HEK293T (cell line): ENCODE measurements at regions not wholly inside any gene's neighbourhood (a gene's known extent, or its start where the extent isn't known, plus 50 kb on each side); places are given as distances from the start of the nearest gene placed in this dataset.

Source experiments
- CTBP1 ChIP-seq: fragments of 450-650 bp; IDR thresholded peaks from 2 replicates; pipeline ENCODE4 v1.6.1; 2016; ENCODE audit warnings: borderline replicate concordance
- ELF4 ChIP-seq: fragments of 450-650 bp; IDR thresholded peaks from 2 replicates; pipeline ENCODE4 v1.6.1; 2017; ENCODE audit warnings: antibody characterized with exemption
- FOXA1 ChIP-seq: fragments of 450-650 bp; IDR thresholded peaks from 2 replicates; pipeline ENCODE4 v1.6.1; 2016; ENCODE audit warnings: mild to moderate bottlenecking
- FOXM1 ChIP-seq: fragments of 450-650 bp; IDR thresholded peaks from 2 replicates; pipeline ENCODE4 v1.6.1; 2017; ENCODE audit warnings: mild to moderate bottlenecking, borderline replicate concordance
- HDGF ChIP-seq: fragments of 450-650 bp; IDR thresholded peaks from 2 replicates; pipeline ENCODE4 v1.6.1; 2017; ENCODE audit warnings: antibody characterized with exemption, borderline replicate concordance
- LEF1 ChIP-seq: fragments of 450-650 bp; IDR thresholded peaks from 2 replicates; pipeline ENCODE4 v1.6.1; 2017; ENCODE audit warnings: mild to moderate bottlenecking, borderline replicate concordance
- NFRKB ChIP-seq: fragments of 450-650 bp; IDR thresholded peaks from 2 replicates; pipeline ENCODE4 v1.6.1; 2016; ENCODE audit warnings: mild to moderate bottlenecking, moderate library complexity
- SP1 ChIP-seq: fragments of 450-650 bp; IDR thresholded peaks from 2 replicates; pipeline ENCODE4 v1.6.1; 2017
- SUZ12 ChIP-seq: fragments of 450-650 bp; IDR thresholded peaks from 2 replicates; pipeline ENCODE4 v1.6.1; 2016; ENCODE audit warnings: mild to moderate bottlenecking
- TARDBP ChIP-seq: fragments of 450-650 bp; IDR thresholded peaks from 2 replicates; pipeline ENCODE4 v1.6.1; 2016
- ZNF384 ChIP-seq: fragments of 450-650 bp; IDR thresholded peaks from 2 replicates; pipeline ENCODE4 v1.6.1; 2016

GRCh38 chr12:16681196-16681595 lies 75.2 kb upstream of the LMO3 start:
- TF ChIP-seq HDGF (no peak), TARDBP (no peak), NFRKB (no peak), ELF4 (no peak), SUZ12 (no peak), FOXA1 (no peak), CTBP1 (no peak), ZNF384 (no peak), SP1 (no peak), LEF1 (no peak), FOXM1 (no peak)
